M059J (cell line): ENCODE measurements at regions not wholly inside any gene's neighbourhood (a gene's known extent, or its start where the extent isn't known, plus 50 kb on each side); places are given as distances from the start of the nearest gene placed in this dataset.
A peak's percentile ranks its signal among the peaks of the same experiment; 100 is the strongest.

Source experiments
- DNase-seq: peaks from one replicate; pipeline ENCODE4 v3.0.0-alpha.2; 2012; ENCODE audit warnings: low read depth

GRCh38 chr6:126529637-126530362 lies 189.9 kb downstream of the CENPW start:
- no peak for DNase-seq

GRCh38 chr6:126530775-126531174 lies 190.9 kb downstream of the CENPW start:
- DNase-seq: no peak

DNA sequence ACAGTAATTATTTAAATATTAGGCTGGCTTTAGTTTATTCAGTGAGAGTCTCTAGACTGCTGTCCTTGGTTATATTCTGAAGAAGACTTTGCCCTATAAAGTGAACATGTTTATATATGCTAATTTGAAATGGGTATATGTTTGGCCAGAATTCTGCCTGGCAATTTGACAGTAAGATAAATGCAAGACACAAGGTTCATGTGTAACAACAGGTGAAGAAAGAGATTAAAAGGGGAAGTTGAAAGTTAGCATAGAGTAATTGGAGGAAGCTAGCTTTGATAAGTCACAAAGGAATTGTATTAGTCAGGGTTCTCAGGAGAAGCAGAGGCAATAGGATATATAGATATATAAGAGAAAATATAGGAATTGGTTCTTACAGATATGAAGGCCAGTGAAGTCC lies 191.4 kb downstream of the CENPW start:
- DNase-seq: no peak

DNA sequence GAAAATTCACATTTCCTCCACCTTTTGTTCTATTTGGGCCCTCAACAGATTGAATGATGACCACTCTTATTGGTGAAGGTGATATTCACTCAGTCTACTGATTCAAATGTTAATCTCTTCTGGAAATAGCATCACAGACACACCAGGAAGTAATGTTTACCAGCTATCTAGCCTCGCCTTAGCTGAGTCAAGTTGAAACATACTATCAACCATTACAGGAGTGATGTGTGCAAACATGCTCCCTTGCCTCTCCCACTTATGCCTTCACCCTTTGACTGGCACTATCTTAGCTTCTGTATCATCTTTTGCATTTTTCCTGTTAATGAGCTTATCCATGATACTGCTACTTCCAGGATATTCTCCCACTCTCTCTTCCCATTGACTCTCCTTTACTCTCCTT lies 191.9 kb downstream of the CENPW start:
- no peak for DNase-seq

DNA sequence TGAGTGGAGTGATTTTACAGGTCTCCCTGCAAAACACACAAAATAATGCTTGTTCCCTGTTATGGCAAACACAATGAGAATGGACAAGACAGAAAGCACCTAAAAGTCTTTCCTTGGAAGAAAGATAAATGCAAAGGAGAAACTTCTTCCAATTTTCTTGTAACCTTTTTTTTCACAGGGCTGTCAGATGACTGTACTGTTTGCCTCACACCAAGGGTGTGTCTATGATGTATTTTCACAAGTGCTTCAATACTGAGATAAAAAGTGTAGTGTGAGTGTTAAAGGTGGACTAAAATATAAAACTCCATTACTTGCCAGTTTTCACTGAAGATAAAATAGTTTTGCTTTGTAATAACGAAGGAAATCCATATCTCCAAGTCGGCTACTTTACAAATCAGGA lies 194.5 kb downstream of the CENPW start:
- DNase-seq: no peak

DNA sequence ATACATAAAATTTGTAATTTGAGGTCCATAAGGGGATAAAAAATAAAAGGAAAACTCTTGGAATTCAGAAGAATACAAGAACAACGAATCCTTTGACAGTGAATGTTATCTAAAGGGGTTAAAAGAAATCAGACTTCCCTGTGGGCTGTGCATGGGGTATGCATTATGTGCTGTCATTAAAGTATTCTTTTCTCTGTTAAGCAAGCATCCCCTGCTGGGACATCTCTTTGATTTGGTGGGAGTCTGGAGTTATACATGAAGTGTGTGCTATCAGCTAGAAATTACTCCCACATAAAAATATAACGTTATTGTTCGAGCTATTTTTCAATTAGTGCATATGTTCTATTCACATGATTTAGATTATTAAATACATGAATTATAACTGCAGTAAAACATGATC lies 195.2 kb downstream of the CENPW start:
- no peak for DNase-seq

- DNase-seq: peak; percentile 33
These were observed 195.7 kb downstream of the CENPW start for GRCh38 chr6:126535595-126535994.

- DNase-seq: no peak
These were observed 197.3 kb downstream of the CENPW start for GRCh38 chr6:126537061-126537816.

DNA sequence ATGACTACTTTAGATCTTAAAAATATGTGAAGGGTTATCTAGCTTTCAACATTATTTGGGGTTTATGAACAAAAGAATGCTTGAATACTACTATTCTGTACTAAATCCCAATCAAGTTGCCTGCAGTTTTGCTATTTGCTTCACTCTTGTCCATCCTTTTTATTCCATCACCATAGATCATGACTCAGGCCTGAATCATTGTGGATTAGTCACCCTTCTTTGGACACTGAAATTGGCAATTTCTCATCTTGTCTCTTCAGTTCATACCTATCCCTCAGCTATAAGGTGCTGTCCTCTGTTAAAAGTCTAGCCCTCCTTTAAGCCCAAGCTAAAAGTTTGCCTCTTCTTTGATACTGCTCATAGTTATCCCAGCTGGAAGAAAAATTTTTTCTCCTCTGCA lies 199.1 kb downstream of the CENPW start:
- peak; percentile 75 for DNase-seq

GRCh38 chr6:126540161-126540560 lies 200.2 kb downstream of the CENPW start:
- DNase-seq: no peak

DNA sequence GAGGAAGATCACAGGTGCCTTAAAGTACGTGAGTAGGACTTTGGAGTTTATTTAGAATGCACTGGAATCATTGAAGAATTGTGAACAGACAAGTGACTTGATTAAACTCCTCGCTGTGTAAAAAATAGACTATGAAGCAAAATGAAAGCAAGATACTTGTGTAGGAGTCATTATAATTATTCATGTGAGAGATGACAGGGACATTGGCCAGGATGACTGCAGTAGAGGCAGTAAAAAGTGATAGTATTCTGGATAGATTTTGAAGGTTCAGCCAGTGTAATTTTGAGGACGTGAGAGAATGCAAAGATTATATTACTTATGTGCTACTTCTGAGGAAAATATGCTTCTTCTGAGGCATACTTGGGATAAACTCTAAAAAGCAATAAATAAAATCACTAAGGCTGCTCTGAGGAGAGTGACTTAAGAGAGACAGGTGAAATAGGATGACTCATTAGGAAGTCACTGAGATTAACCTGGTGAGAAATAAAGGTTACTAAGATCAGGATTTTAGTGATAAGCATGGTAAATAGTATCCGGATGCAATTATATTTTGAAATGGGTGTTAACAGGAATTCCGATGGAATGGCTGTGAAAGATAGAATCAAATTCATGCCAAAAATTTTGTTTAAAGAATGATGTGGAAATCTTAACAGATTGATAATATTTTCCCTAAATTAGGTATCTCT lies 202.0 kb downstream of the CENPW start:
- DNase-seq: no peak

DNA sequence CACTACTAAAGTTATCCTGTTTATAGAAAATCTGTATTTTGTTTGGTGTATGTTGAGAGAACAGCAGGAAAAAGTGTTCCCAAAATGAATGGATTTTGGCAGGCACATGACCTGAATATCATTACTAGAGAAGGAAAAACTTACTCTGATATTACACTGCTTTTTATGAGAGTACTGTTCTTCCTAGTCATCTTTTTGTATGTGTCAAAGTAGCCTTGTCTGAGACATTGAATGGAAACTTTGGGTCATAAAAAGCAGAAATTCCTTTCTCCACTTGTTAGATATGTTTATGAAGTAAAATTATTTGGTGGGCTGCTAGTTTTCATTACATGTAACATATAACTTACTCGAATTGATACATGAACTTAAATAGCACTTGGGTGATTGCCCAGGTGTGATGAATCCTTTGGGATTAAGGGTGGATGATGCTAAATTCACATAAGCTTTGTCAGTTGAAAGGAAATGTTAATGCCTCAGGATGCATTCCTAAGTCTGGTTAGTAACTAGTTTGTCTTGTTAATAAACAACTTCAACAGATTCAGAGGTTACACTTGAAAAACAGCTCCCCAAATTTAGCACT lies 206.7 kb downstream of the CENPW start:
- peak; percentile 16 for DNase-seq

- peak; percentile 6 for DNase-seq
These were observed 208.4 kb downstream of the CENPW start for GRCh38 chr6:126548300-126548699.

- DNase-seq: no peak
These were observed 210.4 kb downstream of the CENPW start for GRCh38 chr6:126550323-126550722.

- DNase-seq: no peak
These were observed 211.9 kb downstream of the CENPW start for GRCh38 chr6:126551832-126552231.

DNA sequence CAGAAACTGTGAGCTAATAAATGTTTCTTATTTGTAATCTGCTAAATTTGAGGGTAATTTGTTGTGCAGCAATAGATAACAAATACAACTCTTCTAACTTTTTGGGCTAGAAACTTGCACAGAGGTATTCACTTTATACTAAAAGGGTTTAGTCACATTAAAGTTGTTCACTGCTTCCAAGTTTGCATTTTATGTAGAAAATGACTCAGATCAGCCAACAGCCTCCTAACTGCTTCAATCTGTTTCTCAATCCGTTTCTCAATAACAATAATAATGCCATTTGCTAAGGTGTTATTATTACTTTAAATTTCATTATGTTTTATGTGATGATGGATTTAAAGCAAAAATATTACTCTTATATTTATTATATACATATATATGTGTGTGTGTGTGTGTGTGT lies 213.9 kb downstream of the CENPW start:
- DNase-seq: no peak

DNA sequence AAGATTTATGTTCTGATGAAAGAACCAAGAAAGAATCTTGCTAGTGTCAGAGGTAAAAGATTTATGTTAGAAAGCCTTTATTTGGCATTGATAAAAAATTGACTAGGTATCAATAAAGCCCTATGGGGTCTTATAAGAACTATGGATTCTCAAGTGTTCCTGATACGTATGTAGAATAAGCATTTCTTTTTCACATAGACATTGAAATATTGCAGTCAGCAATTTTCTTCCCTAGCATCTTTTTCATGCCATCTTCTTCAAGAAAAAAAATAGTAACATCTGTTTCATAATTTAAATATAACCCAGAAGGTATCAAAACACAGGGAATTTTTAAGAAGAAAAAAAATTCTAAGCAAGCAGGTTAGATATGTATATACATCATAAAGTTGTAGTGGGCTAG lies 230.6 kb downstream of the CENPW start:
- DNase-seq: no peak

DNA sequence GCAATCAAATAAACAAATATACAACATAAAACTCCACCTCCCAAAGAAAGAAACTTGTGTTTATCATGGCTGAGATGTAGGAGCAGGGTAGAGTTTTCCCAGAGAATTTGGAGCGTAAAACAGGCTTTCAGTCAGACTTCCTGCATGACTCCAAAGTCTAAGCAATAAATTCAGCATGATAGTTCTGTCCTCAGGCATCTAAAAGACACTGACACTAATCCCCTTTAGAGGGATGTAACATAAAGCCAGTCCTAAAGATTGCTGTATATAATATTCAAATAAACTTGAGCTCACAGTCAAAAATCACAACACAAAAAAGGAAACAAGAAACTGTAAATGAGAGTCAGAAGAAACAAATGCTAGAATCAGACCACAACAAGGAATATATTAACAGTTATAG lies 234.4 kb downstream of the CENPW start:
- no peak for DNase-seq

- no peak for DNase-seq
These were observed 241.4 kb downstream of the CENPW start for GRCh38 chr6:126581316-126581715.

GRCh38 chr6:126600258-126600916 lies 260.5 kb downstream of the CENPW start:
- no peak for DNase-seq

GRCh38 chr6:126603410-126603809 lies 263.5 kb downstream of the CENPW start:
- DNase-seq: no peak

GRCh38 chr6:126605089-126605488 lies 265.2 kb downstream of the CENPW start:
- DNase-seq: no peak
